H9 (cell line): ENCODE measurements at regions not wholly inside any gene's neighbourhood (a gene's known extent, or its start where the extent isn't known, plus 50 kb on each side); places are given as distances from the start of the nearest gene placed in this dataset.
A peak's percentile ranks its signal among the peaks of the same experiment; 100 is the strongest.

Experiments used
- DNase-seq: peaks from one replicate; pipeline ENCODE4 v3.0.0-alpha.2; 2017
- H2AFZ ChIP-seq: one replicate; pipeline ENCODE4 v1.6.1; 2013; ENCODE audit warnings: mild to moderate bottlenecking, low read length, control low read depth, moderate library complexity
- H2AK5ac ChIP-seq: 2 replicates; pipeline ENCODE4 v1.6.1; 2013; ENCODE audit warnings: low read length, control low read depth, mixed read lengths; ENCODE audit not compliant: insufficient read length
- H2BK120ac ChIP-seq: one replicate; pipeline ENCODE4 v1.6.1; 2013; ENCODE audit warnings: low read depth, mild to moderate bottlenecking, low read length, control low read depth, inconsistent platforms; ENCODE audit not compliant: poor library complexity, severe bottlenecking
- H2BK12ac ChIP-seq: 2 replicates; pipeline ENCODE4 v1.6.1; 2013; ENCODE audit warnings: low read length, control low read depth, mixed read lengths, low read depth; ENCODE audit not compliant: insufficient read length
- H2BK15ac ChIP-seq: 2 replicates; pipeline ENCODE4 v1.6.1; 2013; ENCODE audit warnings: low read depth, low read length, control low read depth
- H2BK20ac ChIP-seq: one replicate; pipeline ENCODE4 v1.6.1; 2013; ENCODE audit warnings: low read depth, mild to moderate bottlenecking, low read length, control low read depth, inconsistent platforms; ENCODE audit not compliant: poor library complexity, severe bottlenecking
- H2BK5ac ChIP-seq: 2 replicates; pipeline ENCODE4 v1.6.1; 2013; ENCODE audit warnings: low read length, control low read depth, mixed read lengths; ENCODE audit not compliant: insufficient read length
- H3K14ac ChIP-seq: 2 replicates; pipeline ENCODE4 v1.6.1; 2013; ENCODE audit warnings: low read length, control low read depth; ENCODE audit not compliant: insufficient read depth
- H3K18ac ChIP-seq: 2 replicates; pipeline ENCODE4 v1.6.1; 2013; ENCODE audit warnings: low read depth, mild to moderate bottlenecking, mixed read lengths, low read length, control low read depth; ENCODE audit not compliant: insufficient read length
- H3K23ac ChIP-seq: 2 replicates; pipeline ENCODE4 v1.6.1; 2013; ENCODE audit warnings: low read length, control low read depth, mixed read lengths, low read depth; ENCODE audit not compliant: insufficient read length
- H3K23me2 ChIP-seq: 2 replicates; pipeline ENCODE4 v1.6.1; 2013; ENCODE audit warnings: low read depth, mild to moderate bottlenecking, mixed read lengths, low read length, control low read depth; ENCODE audit not compliant: insufficient read length, poor library complexity, severe bottlenecking
- H3K27ac ChIP-seq: 2 replicates; pipeline ENCODE4 v1.5.1; 2013; ENCODE audit warnings: low read length, control low read depth, mixed read lengths, low read depth; ENCODE audit not compliant: insufficient read length
- H3K27me3 ChIP-seq: 2 replicates; pipeline ENCODE4 v1.6.1; 2013; ENCODE audit warnings: low read length, control low read depth, inconsistent platforms; ENCODE audit not compliant: insufficient read depth
- H3K4ac ChIP-seq: 2 replicates; pipeline ENCODE4 v1.6.1; 2013; ENCODE audit warnings: low read depth, mild to moderate bottlenecking, control low read depth, inconsistent platforms, low read length, moderate library complexity
- H3K4me1 ChIP-seq: 2 replicates; pipeline ENCODE4 v1.6.1; 2013; ENCODE audit warnings: low read length, control low read depth, inconsistent platforms; ENCODE audit not compliant: insufficient read depth
- H3K4me2 ChIP-seq: 2 replicates; pipeline ENCODE4 v1.6.1; 2013; ENCODE audit warnings: low read length, control low read depth, mixed read lengths; ENCODE audit not compliant: insufficient read length, insufficient read depth
- H3K56ac ChIP-seq: 2 replicates; pipeline ENCODE4 v1.6.1; 2013; ENCODE audit warnings: low read depth, mild to moderate bottlenecking, mixed read lengths, low read length, control low read depth; ENCODE audit not compliant: insufficient read length
- H3K79me1 ChIP-seq: 2 replicates; pipeline ENCODE4 v1.6.1; 2013; ENCODE audit warnings: low read depth, mild to moderate bottlenecking, moderate library complexity, low read length, control low read depth, inconsistent platforms; ENCODE audit not compliant: insufficient read depth, poor library complexity, severe bottlenecking
- H3K79me2 ChIP-seq: 2 replicates; pipeline ENCODE4 v1.6.1; 2013; ENCODE audit warnings: low read length, control low read depth, inconsistent platforms; ENCODE audit not compliant: insufficient read depth
- H3K9ac ChIP-seq: 2 replicates; pipeline ENCODE4 v1.6.1; 2013; ENCODE audit warnings: low read length, control low read depth, mixed read lengths; ENCODE audit not compliant: insufficient read length; ENCODE audit errors: extremely low read depth
- H3K9me3 ChIP-seq: one replicate; pipeline ENCODE4 v1.6.1; 2013; ENCODE audit warnings: low read depth, low read length, inconsistent platforms; ENCODE audit not compliant: control insufficient read depth
- H3T11ph ChIP-seq: one replicate; pipeline ENCODE4 v1.6.1; 2013; ENCODE audit warnings: mild to moderate bottlenecking, low read length, control low read depth, inconsistent platforms
- H4K20me1 ChIP-seq: one replicate; pipeline ENCODE4 v1.6.1; 2013; ENCODE audit not compliant: control insufficient read depth, insufficient read length, insufficient read depth
- H4K5ac ChIP-seq: 2 replicates; pipeline ENCODE4 v1.6.1; 2013; ENCODE audit warnings: low read depth, mild to moderate bottlenecking, mixed read lengths, low read length, control low read depth; ENCODE audit not compliant: insufficient read length
- H4K8ac ChIP-seq: replicated peaks from 2 replicates; pipeline ENCODE4 v1.6.1; 2013; ENCODE audit warnings: low read length, control low read depth, mixed read lengths, low read depth; ENCODE audit not compliant: insufficient read length
- H4K91ac ChIP-seq: 2 replicates; pipeline ENCODE4 v1.6.1; 2013; ENCODE audit warnings: low read depth, mild to moderate bottlenecking, moderate library complexity, mixed read lengths, low read length, control low read depth; ENCODE audit not compliant: insufficient read length
- H3K27ac Mint-ChIP-seq, 3 experiments: 2 replicates in 2 of 3; 3 replicates in 1 of 3; pipeline ENCODE4 v1.8.0; 2020 to 2021; ENCODE audit warnings: mixed read lengths in 3 of 3, mild to moderate bottlenecking in 1 of 3, moderate library complexity in 1 of 3
- H3K27me3 Mint-ChIP-seq: 2 replicates; pipeline ENCODE4 v1.8.0; 2021; ENCODE audit warnings: low read depth, mild to moderate bottlenecking, moderate library complexity, mixed read lengths
- H3K36me3 Mint-ChIP-seq, 3 experiments: 2 replicates in 2 of 3; 3 replicates in 1 of 3; pipeline ENCODE4 v1.8.0; 2020 to 2021; ENCODE audit warnings: low read depth in 3 of 3, mixed read lengths in 3 of 3; ENCODE audit not compliant: insufficient read depth in 1 of 3
- H3K4me1 Mint-ChIP-seq, 2 experiments: 2 replicates each; pipeline ENCODE4 v1.8.0; 2020; ENCODE audit warnings: mixed read lengths in 2 of 2
- H3K4me3 Mint-ChIP-seq, 2 experiments: 2 replicates in 1 of 2; 3 replicates in 1 of 2; pipeline ENCODE4 v1.8.0; 2020 to 2021; ENCODE audit warnings: mild to moderate bottlenecking in 2 of 2, mixed read lengths in 2 of 2, moderate library complexity in 1 of 2
- H3K9me3 Mint-ChIP-seq, 2 experiments: 2 replicates in 1 of 2; 3 replicates in 1 of 2; pipeline ENCODE4 v1.8.0; 2020; ENCODE audit warnings: mild to moderate bottlenecking in 2 of 2, mixed read lengths in 2 of 2, moderate library complexity in 1 of 2
- WGBS: extraction: QIAGEN DNeasy Blood & Tissue Kit; methylation state at CpG from one replicate; pipeline ENCODE4 v1.1.7; 2013; ENCODE audit warnings: missing lambda C conversion rate, low lambda C conversion rate, mixed read lengths; ENCODE audit not compliant: insufficient read length; ENCODE audit errors: extremely low coverage; 5-methylcytosine and 5-hydroxymethylcytosine counted together
- TF ChIP-seq, protein P1 (sequence below): fragments of 200-600 bp; sonication (generic); conservative IDR thresholded peaks from 3 replicates; pipeline ENCODE4 v1.8.0; 2021; ENCODE audit warnings: antibody characterized with exemption, mild to moderate bottlenecking

DNA sequence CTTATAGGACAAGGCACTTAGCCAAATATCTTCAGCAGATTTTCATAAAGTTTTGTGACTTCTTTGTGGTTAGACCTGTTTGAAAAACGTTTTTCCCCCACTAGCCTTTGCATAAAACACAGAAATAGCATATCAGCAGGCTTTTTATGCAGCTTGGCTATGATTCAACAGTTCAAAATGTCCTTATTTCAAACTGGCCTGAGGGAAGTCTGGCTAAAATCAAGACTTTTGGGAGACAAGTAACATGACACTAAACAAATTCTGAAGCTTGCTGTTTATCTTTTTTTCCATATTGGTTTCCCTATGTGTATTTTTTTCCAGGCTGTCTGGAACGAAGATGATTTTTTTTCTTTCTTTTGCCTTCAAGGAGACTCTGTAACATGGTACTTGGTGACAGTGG is 95.1 kb upstream of the L3MBTL4 start:
- H3K9ac ChIP-seq: no peak overlapping the region
- H3K23ac ChIP-seq: no peak overlapping the region
- H3K23me2 ChIP-seq: no peaks in the 10 kb centered on the region
- H3K4me3 Mint-ChIP-seq: no peak overlapping the region
- H4K5ac ChIP-seq: no peak overlapping the region
- H3K79me1 ChIP-seq: no peaks in the 10 kb centered on the region
- H3K4me1 ChIP-seq: no peaks in the 10 kb centered on the region
- H3K27me3 ChIP-seq: no peaks in the 10 kb centered on the region
- no peak overlapping the region for H4K8ac ChIP-seq
- H2BK15ac ChIP-seq: no peak overlapping the region
- H2AK5ac ChIP-seq: no peak overlapping the region
- H3K4ac ChIP-seq: no peak overlapping the region
- H3K27ac Mint-ChIP-seq: no peak overlapping the region
- no peak overlapping the region for H3K18ac ChIP-seq
- H3K14ac ChIP-seq: no peak overlapping the region
- H2BK20ac ChIP-seq: peak overlapping the region; percentile 91
- no peak overlapping the region for H3K4me2 ChIP-seq
- H3K56ac ChIP-seq: no peak overlapping the region
- no peaks in the 10 kb centered on the region for H3K9me3 ChIP-seq
- no peak for DNase-seq
- H3K36me3 Mint-ChIP-seq: peaks cover 0 to 4% (median 0%) of the 10 kb centered on the region in 3 experiments; a peak in 1 of 7 replicates
- no peak overlapping the region for H2AFZ ChIP-seq
- H3K4me1 Mint-ChIP-seq: peaks cover 4 to 14% of the 10 kb centered on the region in 2 experiments; a peak in 2 of 4 replicates
- no CpG with 5 or more reads among the region's 2 CpGs for WGBS
- H4K20me1 ChIP-seq: no peaks in the 10 kb centered on the region
- H3K27ac ChIP-seq: no peak overlapping the region
- H4K91ac ChIP-seq: no peak overlapping the region
- H3K27me3 Mint-ChIP-seq: no peaks in the 10 kb centered on the region
- TF ChIP-seq, protein P1, sequence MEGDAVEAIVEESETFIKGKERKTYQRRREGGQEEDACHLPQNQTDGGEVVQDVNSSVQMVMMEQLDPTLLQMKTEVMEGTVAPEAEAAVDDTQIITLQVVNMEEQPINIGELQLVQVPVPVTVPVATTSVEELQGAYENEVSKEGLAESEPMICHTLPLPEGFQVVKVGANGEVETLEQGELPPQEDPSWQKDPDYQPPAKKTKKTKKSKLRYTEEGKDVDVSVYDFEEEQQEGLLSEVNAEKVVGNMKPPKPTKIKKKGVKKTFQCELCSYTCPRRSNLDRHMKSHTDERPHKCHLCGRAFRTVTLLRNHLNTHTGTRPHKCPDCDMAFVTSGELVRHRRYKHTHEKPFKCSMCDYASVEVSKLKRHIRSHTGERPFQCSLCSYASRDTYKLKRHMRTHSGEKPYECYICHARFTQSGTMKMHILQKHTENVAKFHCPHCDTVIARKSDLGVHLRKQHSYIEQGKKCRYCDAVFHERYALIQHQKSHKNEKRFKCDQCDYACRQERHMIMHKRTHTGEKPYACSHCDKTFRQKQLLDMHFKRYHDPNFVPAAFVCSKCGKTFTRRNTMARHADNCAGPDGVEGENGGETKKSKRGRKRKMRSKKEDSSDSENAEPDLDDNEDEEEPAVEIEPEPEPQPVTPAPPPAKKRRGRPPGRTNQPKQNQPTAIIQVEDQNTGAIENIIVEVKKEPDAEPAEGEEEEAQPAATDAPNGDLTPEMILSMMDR: no peak
- no peak overlapping the region for H2BK120ac ChIP-seq
- H2BK5ac ChIP-seq: no peak overlapping the region
- H2BK12ac ChIP-seq: no peak overlapping the region
- no peak overlapping the region for H3T11ph ChIP-seq
- H3K79me2 ChIP-seq: no peaks in the 10 kb centered on the region
- peaks cover 0 to 1% of the 10 kb centered on the region in 2 experiments; a peak in 1 of 5 replicates for H3K9me3 Mint-ChIP-seq
